ENCODE measurements at regions not wholly inside any gene's neighbourhood (a gene's known extent, or its start where the extent isn't known, plus 50 kb on each side); places are given as distances from the start of the nearest gene placed in this dataset.

DNA sequence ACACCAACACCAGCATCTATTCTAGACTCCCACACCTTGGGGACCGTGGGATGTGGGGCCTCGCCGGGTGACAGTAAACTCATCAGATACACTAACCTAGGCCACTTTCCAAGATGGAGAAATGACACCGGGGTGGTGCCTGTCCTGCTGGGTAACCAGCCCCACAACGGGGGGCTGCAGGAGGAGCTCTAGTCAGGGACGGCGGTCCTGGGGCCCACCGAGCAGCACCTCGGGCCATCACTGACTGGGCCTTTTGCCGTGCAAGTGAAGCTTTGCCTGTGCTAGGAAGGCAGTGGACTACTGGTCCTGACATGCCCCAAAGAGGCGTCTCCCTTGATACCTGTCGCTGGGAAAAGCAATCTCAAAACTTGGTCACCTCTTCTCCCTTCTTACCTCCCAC, 260.3 kb upstream of the IRX1 start:
- ATAC-seq (no peak), DNase-seq (ENCODE audit: low read depth, low spot score) (no peak)
- ChIA-PET CTCF (no interaction called here), RAD21 (ENCODE audit: low non-redundant PET in 1 of 2, low total read pairs in 2 of 2, uncharacterized antibody in 2 of 2, unreplicated experiment in 2 of 2) (no interaction called here), POLR2A (no interaction called here)
- Histone ChIP-seq H2AFZ (ENCODE audit: low read depth, low read length, poor library complexity, severe bottlenecking) (no peak overlapping the region), H3K9me3 (ENCODE audit: control insufficient read depth in 1 of 2, insufficient read depth in 1 of 2, low read depth in 1 of 2, low read length in 2 of 2) (peaks cover 0 to 19% of the 10 kb centered on the region in 2 experiments; a peak in 2 of 4 replicates), H3K9me2 (ENCODE audit: insufficient read depth) (no peaks in the 10 kb centered on the region), H3K79me2 (ENCODE audit: insufficient read depth, low read length) (no peaks in the 10 kb centered on the region), H3K4me2 (ENCODE audit: low read length) (no peak overlapping the region), H3K9ac (ENCODE audit: low read length) (no peak overlapping the region), H3K4me3 (replicated peaks in 1 of 2; ENCODE audit: low read depth in 1 of 2, low read length in 2 of 2) (no peak overlapping the region), H3K27me3 (ENCODE audit: insufficient read depth, low read length) (no peaks in the 10 kb centered on the region), H4K20me1 (ENCODE audit: insufficient read depth) (no peaks in the 10 kb centered on the region), H3K36me3 (ENCODE audit: control insufficient read depth in 1 of 2, insufficient read depth in 2 of 2, low read length in 2 of 2) (no peaks in the 10 kb centered on the region), H3K4me1 (ENCODE audit: control insufficient read depth in 1 of 2, insufficient read depth in 2 of 2, low read length in 2 of 2) (no peaks in the 10 kb centered on the region), H3K27ac (ENCODE audit: low read depth, low read length) (no peak overlapping the region)
- TF ChIP-seq ZFX (IDR thresholded peaks at IDR 0.05) (no peak), EZH2phosphoT487 (IDR thresholded peaks at IDR 0.05; ENCODE audit: borderline replicate concordance) (no peak), SRF (IDR thresholded peaks at IDR 0.05; ENCODE audit: low read depth) (no peak), CEBPB (IDR thresholded peaks at IDR 0.05; ENCODE audit: low read depth) (no peak), FOSL1 (IDR thresholded peaks at IDR 0.05; ENCODE audit: low read depth) (no peak), CBX3 (IDR thresholded peaks at IDR 0.05; ENCODE audit: low read depth) (no peak), ZNF274 (IDR thresholded peaks at IDR 0.05; ENCODE audit: low read depth, low read length) (no peak), POLR2A (IDR thresholded peaks at IDR 0.05; ENCODE audit: borderline replicate concordance, extremely low read depth, insufficient read depth, insufficient read length) (no peak), YY1 (IDR thresholded peaks at IDR 0.05; ENCODE audit: extremely low read depth, insufficient replicate concordance, low read depth, low read length) (no peak), EZH2 (IDR thresholded peaks at IDR 0.05) (no peak), TCF7L2 (IDR thresholded peaks at IDR 0.05; ENCODE audit: borderline replicate concordance, extremely low read depth, insufficient read depth, insufficient read length) (no peak)
- TF ChIP-seq, protein P1, sequence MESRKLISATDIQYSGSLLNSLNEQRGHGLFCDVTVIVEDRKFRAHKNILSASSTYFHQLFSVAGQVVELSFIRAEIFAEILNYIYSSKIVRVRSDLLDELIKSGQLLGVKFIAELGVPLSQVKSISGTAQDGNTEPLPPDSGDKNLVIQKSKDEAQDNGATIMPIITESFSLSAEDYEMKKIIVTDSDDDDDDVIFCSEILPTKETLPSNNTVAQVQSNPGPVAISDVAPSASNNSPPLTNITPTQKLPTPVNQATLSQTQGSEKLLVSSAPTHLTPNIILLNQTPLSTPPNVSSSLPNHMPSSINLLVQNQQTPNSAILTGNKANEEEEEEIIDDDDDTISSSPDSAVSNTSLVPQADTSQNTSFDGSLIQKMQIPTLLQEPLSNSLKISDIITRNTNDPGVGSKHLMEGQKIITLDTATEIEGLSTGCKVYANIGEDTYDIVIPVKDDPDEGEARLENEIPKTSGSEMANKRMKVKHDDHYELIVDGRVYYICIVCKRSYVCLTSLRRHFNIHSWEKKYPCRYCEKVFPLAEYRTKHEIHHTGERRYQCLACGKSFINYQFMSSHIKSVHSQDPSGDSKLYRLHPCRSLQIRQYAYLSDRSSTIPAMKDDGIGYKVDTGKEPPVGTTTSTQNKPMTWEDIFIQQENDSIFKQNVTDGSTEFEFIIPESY (IDR thresholded peaks at IDR 0.05; ENCODE audit: extremely low read depth, insufficient replicate concordance, low read length) = no peak
- TF ChIP-seq, protein P2, sequence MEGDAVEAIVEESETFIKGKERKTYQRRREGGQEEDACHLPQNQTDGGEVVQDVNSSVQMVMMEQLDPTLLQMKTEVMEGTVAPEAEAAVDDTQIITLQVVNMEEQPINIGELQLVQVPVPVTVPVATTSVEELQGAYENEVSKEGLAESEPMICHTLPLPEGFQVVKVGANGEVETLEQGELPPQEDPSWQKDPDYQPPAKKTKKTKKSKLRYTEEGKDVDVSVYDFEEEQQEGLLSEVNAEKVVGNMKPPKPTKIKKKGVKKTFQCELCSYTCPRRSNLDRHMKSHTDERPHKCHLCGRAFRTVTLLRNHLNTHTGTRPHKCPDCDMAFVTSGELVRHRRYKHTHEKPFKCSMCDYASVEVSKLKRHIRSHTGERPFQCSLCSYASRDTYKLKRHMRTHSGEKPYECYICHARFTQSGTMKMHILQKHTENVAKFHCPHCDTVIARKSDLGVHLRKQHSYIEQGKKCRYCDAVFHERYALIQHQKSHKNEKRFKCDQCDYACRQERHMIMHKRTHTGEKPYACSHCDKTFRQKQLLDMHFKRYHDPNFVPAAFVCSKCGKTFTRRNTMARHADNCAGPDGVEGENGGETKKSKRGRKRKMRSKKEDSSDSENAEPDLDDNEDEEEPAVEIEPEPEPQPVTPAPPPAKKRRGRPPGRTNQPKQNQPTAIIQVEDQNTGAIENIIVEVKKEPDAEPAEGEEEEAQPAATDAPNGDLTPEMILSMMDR (IDR thresholded peaks at IDR 0.05 in 2 of 3, conservative IDR thresholded peaks at IDR 0.05 in 1 of 3; ENCODE audit: borderline replicate concordance in 1 of 3, insufficient read depth in 1 of 3, low read depth in 2 of 3, low read length in 2 of 3) = no peak
- TF ChIP-seq, protein P3, sequence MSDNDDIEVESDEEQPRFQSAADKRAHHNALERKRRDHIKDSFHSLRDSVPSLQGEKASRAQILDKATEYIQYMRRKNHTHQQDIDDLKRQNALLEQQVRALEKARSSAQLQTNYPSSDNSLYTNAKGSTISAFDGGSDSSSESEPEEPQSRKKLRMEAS (IDR thresholded peaks at IDR 0.05) = no peak
- TF ChIP-seq, protein P4, sequence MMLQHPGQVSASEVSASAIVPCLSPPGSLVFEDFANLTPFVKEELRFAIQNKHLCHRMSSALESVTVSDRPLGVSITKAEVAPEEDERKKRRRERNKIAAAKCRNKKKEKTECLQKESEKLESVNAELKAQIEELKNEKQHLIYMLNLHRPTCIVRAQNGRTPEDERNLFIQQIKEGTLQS (IDR thresholded peaks at IDR 0.05) = no peak
- intact Hi-C loops (cut with micrococcal nuclease) = no loop called here
- no TSS peak for BruUV-seq (replicated peaks)
